ENCODE measurements at regions not wholly inside any gene's neighbourhood (a gene's known extent, or its start where the extent isn't known, plus 50 kb on each side); places are given as distances from the start of the nearest gene placed in this dataset.

- TF ChIP-seq CTCF (conservative IDR thresholded peaks at IDR 0.05; ENCODE audit: low read length): no peak
- TF ChIP-seq EZH2phosphoT487 (IDR thresholded peaks at IDR 0.05; ENCODE audit: borderline replicate concordance): no peak
Observed at GRCh38 chr14:89078021-89078795, 253.8 kb downstream of the TTC8 start.
